Activated naive CD4-positive, alpha-beta T cell treated with anti-CD3 and anti-CD28 coated beads for 36 hours (primary cell): ENCODE measurements at regions not wholly inside any gene's neighbourhood (a gene's known extent, or its start where the extent isn't known, plus 50 kb on each side); places are given as distances from the start of the nearest gene placed in this dataset.

Experiments used
- CTCF ChIA-PET: fragments of 350-600 bp; sonication (Branson Sonifier 250); formaldehyde crosslinking; loops from one replicate; lab custom pipeline; 2021; ENCODE audit warnings: antibody characterized with exemption; lab: Charles Lee
- DNase-seq: peaks from one replicate; pipeline ENCODE4 v3.0.0-alpha.2; 2020
- H3K27ac Mint-ChIP-seq: one replicate; pipeline ENCODE4 v1.8.0; 2021; ENCODE audit warnings: mild to moderate bottlenecking, mixed read lengths
- H3K27me3 Mint-ChIP-seq: one replicate; pipeline ENCODE4 v1.8.0; 2021; ENCODE audit warnings: low read depth, mixed read lengths
- H3K36me3 Mint-ChIP-seq: one replicate; pipeline ENCODE4 v1.8.0; 2021; ENCODE audit warnings: low read depth, mixed read lengths
- H3K4me1 Mint-ChIP-seq: one replicate; pipeline ENCODE4 v1.8.0; 2021; ENCODE audit warnings: low read depth, mixed read lengths
- H3K4me3 Mint-ChIP-seq: one replicate; pipeline ENCODE4 v1.8.0; 2021; ENCODE audit warnings: mild to moderate bottlenecking, moderate library complexity, mixed read lengths
- H3K9me3 Mint-ChIP-seq: one replicate; pipeline ENCODE4 v1.8.0; 2021; ENCODE audit warnings: mixed read lengths
- intact Hi-C: fragments of 100-400 bp; cut with micrococcal nuclease; formaldehyde crosslinking; loops from one replicate; pipeline ENCODE4 v1.15.1; 2023

GRCh38 chr4:104716584-104716983 is 221.9 kb upstream of the CXXC4 start:
- Mint-ChIP-seq H3K27me3 (no peaks in the 10 kb centered on the region), H3K4me1 (no peaks in the 10 kb centered on the region), H3K4me3 (no peak overlapping the region), H3K27ac (no peak overlapping the region), H3K9me3 (no peaks in the 10 kb centered on the region), H3K36me3 (no peaks in the 10 kb centered on the region)
- CTCF ChIA-PET, result no interaction called here
- DNase-seq, result no peak
- intact Hi-C loops, result no loop called here

- no peaks in the 10 kb centered on the region for H3K27me3 Mint-ChIP-seq
- H3K9me3 Mint-ChIP-seq, result no peaks in the 10 kb centered on the region
- CTCF ChIA-PET, result no interaction called here
- intact Hi-C loops, result no loop called here
- H3K27ac Mint-ChIP-seq, result no peak overlapping the region
- H3K4me3 Mint-ChIP-seq, result no peak overlapping the region
- H3K36me3 Mint-ChIP-seq, result no peaks in the 10 kb centered on the region
- no peaks in the 10 kb centered on the region for H3K4me1 Mint-ChIP-seq
- no peak for DNase-seq
These were observed 225.0 kb upstream of the CXXC4 start for GRCh38 chr4:104719539-104720230.

DNA sequence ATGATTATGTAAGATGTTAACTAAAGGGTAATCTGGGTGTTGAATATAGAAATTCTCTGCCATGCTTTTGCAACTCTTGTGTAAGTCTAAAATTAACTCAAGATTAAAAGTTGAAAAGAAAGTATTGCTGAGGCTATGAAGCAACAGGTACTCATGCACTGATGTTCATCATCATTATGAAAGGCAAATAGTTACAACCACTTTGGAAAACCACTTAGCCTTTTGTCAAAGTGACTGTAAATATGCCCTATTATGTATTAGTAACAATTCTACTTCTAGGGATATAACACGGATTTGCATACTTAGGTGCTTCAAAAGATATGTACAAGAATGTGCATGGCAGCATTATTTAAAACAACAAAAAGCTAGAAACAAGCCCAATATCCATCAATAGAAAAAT is 227.8 kb upstream of the CXXC4 start:
- Mint-ChIP-seq H3K27ac (no peak overlapping the region), H3K9me3 (no peaks in the 10 kb centered on the region), H3K4me3 (no peak overlapping the region), H3K27me3 (no peaks in the 10 kb centered on the region), H3K36me3 (no peaks in the 10 kb centered on the region), H3K4me1 (no peaks in the 10 kb centered on the region)
- DNase-seq, result no peak
- intact Hi-C loops, result no loop called here
- CTCF ChIA-PET, result no interaction called here

DNA sequence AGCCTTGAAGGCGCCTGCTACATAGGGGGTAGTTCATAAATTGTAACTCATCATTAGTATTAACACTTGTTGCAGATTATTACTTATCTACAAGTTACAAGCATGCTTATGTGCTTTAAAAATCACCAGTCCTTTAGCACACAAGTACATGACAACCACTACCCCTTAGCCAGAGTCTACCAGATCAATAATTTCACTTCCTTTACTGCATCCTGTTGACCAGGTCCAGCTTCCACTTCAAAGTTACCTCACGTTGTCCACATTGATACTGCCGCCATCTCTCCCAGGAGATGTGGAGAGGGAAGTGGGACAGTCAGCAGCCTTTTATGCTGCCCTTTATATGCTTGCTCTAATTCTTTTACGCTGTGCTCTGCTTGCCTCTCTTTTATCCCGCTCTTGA is 231.3 kb upstream of the CXXC4 start:
- intact Hi-C loops, result no loop called here

DNA sequence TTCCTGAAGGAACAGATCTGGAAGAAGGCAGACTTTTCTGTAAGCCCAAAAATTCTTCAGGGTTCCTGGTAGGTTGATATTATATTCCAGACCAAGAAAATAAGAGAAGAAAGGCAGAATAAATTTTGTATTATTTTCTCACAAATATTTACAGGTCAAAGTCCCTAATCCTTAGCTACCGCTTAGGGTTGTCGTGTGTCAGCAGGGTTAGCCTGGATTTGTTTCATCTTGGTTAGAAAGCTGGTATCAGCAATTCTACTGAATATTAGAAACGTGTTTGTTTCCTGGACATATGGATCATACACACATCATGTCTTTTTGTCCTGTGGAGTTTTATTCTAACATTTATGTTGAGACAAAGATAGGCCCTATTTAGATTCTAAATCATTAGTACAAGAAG is 232.9 kb upstream of the CXXC4 start:
- no peak overlapping the region for H3K27ac Mint-ChIP-seq
- no peaks in the 10 kb centered on the region for H3K9me3 Mint-ChIP-seq
- CTCF ChIA-PET, result no interaction called here
- intact Hi-C loops, result no loop called here
- H3K4me1 Mint-ChIP-seq, result peaks cover 2% of the 10 kb centered on the region
- DNase-seq, result no peak
- no peak overlapping the region for H3K4me3 Mint-ChIP-seq
- H3K27me3 Mint-ChIP-seq, result no peaks in the 10 kb centered on the region
- H3K36me3 Mint-ChIP-seq, result no peaks in the 10 kb centered on the region

More for the DNA sequence above, 231.3 kb upstream of the CXXC4 start:
- Mint-ChIP-seq H3K4me1 (peaks cover 2% of the 10 kb centered on the region), H3K27me3 (no peaks in the 10 kb centered on the region), H3K27ac (no peak overlapping the region), H3K9me3 (no peaks in the 10 kb centered on the region), H3K36me3 (no peaks in the 10 kb centered on the region), H3K4me3 (no peak overlapping the region)
- DNase-seq, result no peak
- CTCF ChIA-PET, result interaction anchor here (0.6 kb wide), 1 partner anchor 172 kb away, joined by 3 read pairs; no protein-coding TSS in a partner anchor

GRCh38 chr4:104728380-104729122 is 233.9 kb upstream of the CXXC4 start:
- intact Hi-C loops, result no loop called here
- DNase-seq, result no peak
- CTCF ChIA-PET, result no interaction called here
- Mint-ChIP-seq H3K4me3 (no peak overlapping the region), H3K27me3 (no peaks in the 10 kb centered on the region), H3K4me1 (peaks cover 2% of the 10 kb centered on the region), H3K27ac (no peak overlapping the region), H3K36me3 (no peaks in the 10 kb centered on the region), H3K9me3 (no peaks in the 10 kb centered on the region)

DNA sequence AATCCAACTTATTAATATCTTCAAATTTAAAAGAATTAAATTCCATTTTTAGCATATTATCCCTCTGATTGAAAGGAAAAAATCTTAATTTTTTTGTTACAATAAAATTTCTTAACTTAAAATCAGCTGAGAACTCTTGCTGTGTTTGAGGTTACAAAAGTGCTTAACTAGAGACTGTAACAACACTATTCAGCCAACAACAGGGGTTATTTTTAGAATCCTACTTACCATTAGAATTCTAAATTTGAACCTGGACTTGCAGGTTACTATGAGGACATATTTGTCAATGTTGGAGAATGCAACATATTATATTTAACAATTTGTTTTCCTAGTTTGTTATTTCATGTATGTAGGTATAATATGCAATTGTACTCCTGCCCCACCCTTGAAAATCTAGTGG is 238.1 kb upstream of the CXXC4 start:
- Mint-ChIP-seq H3K36me3 (no peaks in the 10 kb centered on the region), H3K27ac (no peak overlapping the region), H3K4me1 (peaks cover 2% of the 10 kb centered on the region), H3K4me3 (no peak overlapping the region), H3K9me3 (no peaks in the 10 kb centered on the region), H3K27me3 (no peaks in the 10 kb centered on the region)
- no peak for DNase-seq
- CTCF ChIA-PET, result no interaction called here
- intact Hi-C loops, result no loop called here

GRCh38 chr4:104735174-104735573 is 240.5 kb upstream of the CXXC4 start:
- no peak overlapping the region for H3K4me3 Mint-ChIP-seq
- H3K36me3 Mint-ChIP-seq, result no peaks in the 10 kb centered on the region
- no peaks in the 10 kb centered on the region for H3K4me1 Mint-ChIP-seq
- intact Hi-C loops, result no loop called here
- no peak overlapping the region for H3K27ac Mint-ChIP-seq
- no peaks in the 10 kb centered on the region for H3K27me3 Mint-ChIP-seq
- H3K9me3 Mint-ChIP-seq, result no peaks in the 10 kb centered on the region
- CTCF ChIA-PET, result no interaction called here
- no peak for DNase-seq

DNA sequence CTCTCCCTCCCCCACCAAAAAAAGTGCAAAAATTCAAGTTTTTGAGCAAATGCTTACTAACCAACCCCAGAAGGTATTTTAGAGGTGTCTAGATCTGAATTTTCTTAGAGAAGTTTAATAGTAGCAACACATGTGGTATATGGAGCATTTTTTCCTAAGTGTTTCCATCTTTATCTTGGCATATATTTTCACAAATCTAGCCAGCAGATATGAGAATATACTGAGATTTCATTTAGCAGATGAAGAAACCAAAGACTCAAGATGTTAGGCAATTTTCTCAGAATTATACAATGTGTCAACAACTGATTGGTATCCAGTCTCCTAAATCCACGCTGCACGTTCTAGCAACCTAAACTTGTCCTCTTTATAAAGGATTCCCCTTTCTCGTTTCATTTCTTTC is 245.5 kb upstream of the CXXC4 start:
- Mint-ChIP-seq H3K4me3 (no peak overlapping the region), H3K27me3 (no peaks in the 10 kb centered on the region), H3K27ac (no peak overlapping the region), H3K9me3 (no peaks in the 10 kb centered on the region), H3K4me1 (no peaks in the 10 kb centered on the region), H3K36me3 (no peaks in the 10 kb centered on the region)
- intact Hi-C loops, result no loop called here
- CTCF ChIA-PET, result no interaction called here
- DNase-seq, result no peak

DNA sequence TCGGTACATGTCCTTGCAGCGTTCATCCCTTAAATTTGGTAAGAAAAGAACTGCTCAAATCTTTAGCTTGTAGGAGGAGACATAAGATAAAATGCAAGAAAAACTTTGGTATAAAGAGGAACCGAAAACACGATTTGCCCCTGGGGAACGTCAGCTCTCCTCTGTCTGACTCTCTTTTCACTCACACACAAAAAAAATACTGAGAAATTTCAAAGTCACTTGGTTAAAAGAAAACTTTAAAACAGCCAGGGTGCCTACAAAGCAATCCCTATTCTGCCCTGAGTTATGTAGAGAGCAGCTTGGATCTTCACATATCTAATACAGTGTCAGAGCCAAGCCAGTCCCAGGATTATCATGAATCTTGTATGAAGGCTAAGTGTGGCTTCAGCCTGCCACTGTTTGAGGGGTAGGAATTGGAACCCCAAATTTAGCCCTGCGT is 248.5 kb upstream of the CXXC4 start:
- no peaks in the 10 kb centered on the region for H3K4me1 Mint-ChIP-seq
- CTCF ChIA-PET, result no interaction called here
- DNase-seq, result no peak
- H3K36me3 Mint-ChIP-seq, result no peaks in the 10 kb centered on the region
- no peak overlapping the region for H3K27ac Mint-ChIP-seq
- H3K4me3 Mint-ChIP-seq, result no peak overlapping the region
- H3K27me3 Mint-ChIP-seq, result no peaks in the 10 kb centered on the region
- no peaks in the 10 kb centered on the region for H3K9me3 Mint-ChIP-seq
- intact Hi-C loops, result no loop called here

- no peak for DNase-seq
- no peak overlapping the region for H3K27ac Mint-ChIP-seq
- intact Hi-C loops, result no loop called here
- no peak overlapping the region for H3K4me3 Mint-ChIP-seq
- CTCF ChIA-PET, result no interaction called here
- H3K36me3 Mint-ChIP-seq, result no peaks in the 10 kb centered on the region
- H3K4me1 Mint-ChIP-seq, result no peaks in the 10 kb centered on the region
- H3K9me3 Mint-ChIP-seq, result no peaks in the 10 kb centered on the region
- no peaks in the 10 kb centered on the region for H3K27me3 Mint-ChIP-seq
These were observed 252.9 kb upstream of the CXXC4 start for GRCh38 chr4:104747635-104748034.

- Mint-ChIP-seq H3K36me3 (no peaks in the 10 kb centered on the region), H3K4me1 (no peaks in the 10 kb centered on the region), H3K9me3 (no peaks in the 10 kb centered on the region), H3K4me3 (no peak overlapping the region), H3K27me3 (no peaks in the 10 kb centered on the region), H3K27ac (no peak overlapping the region)
- DNase-seq, result no peak
- CTCF ChIA-PET, result no interaction called here
- intact Hi-C loops, result no loop called here
These were observed 254.4 kb upstream of the CXXC4 start for GRCh38 chr4:104749062-104749461.

GRCh38 chr4:104750008-104750407 is 255.3 kb upstream of the CXXC4 start:
- no peaks in the 10 kb centered on the region for H3K36me3 Mint-ChIP-seq
- no peaks in the 10 kb centered on the region for H3K4me1 Mint-ChIP-seq
- CTCF ChIA-PET, result no interaction called here
- intact Hi-C loops, result no loop called here
- no peaks in the 10 kb centered on the region for H3K9me3 Mint-ChIP-seq
- no peak for DNase-seq
- no peak overlapping the region for H3K27ac Mint-ChIP-seq
- H3K4me3 Mint-ChIP-seq, result no peak overlapping the region
- H3K27me3 Mint-ChIP-seq, result no peaks in the 10 kb centered on the region
